ENCODE measurements at regions not wholly inside any gene's neighbourhood (a gene's known extent, or its start where the extent isn't known, plus 50 kb on each side); places are given as distances from the start of the nearest gene placed in this dataset.

DNA sequence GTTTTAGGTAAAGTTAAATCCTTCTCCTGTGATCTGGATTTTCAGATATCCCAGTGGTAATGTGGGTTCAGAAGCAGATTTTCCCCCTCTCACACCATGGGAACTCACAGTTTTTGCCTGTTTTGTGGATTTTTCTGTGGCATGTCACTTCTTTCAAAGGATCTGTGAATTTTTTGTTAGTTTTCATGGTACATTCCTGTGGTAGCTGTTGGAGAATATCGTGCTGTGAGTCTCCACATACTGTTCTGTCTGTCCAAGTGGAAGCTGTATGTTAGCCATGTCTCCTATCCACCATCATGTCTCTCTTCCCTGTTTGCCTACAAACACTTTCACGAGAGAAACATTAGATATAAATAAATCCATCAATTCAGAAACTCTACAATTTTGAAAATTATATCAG, 378.7 kb upstream of the ADGRB3 start:
- DNase-seq (ENCODE audit: low read depth), result no peak
- TF ChIP-seq, protein P1, sequence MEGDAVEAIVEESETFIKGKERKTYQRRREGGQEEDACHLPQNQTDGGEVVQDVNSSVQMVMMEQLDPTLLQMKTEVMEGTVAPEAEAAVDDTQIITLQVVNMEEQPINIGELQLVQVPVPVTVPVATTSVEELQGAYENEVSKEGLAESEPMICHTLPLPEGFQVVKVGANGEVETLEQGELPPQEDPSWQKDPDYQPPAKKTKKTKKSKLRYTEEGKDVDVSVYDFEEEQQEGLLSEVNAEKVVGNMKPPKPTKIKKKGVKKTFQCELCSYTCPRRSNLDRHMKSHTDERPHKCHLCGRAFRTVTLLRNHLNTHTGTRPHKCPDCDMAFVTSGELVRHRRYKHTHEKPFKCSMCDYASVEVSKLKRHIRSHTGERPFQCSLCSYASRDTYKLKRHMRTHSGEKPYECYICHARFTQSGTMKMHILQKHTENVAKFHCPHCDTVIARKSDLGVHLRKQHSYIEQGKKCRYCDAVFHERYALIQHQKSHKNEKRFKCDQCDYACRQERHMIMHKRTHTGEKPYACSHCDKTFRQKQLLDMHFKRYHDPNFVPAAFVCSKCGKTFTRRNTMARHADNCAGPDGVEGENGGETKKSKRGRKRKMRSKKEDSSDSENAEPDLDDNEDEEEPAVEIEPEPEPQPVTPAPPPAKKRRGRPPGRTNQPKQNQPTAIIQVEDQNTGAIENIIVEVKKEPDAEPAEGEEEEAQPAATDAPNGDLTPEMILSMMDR (IDR thresholded peaks at IDR 0.05; ENCODE audit: low read length, missing control alignments), result no peak
- no peak overlapping the region for H3K4me3 ChIP-seq (replicated peaks; ENCODE audit: low read depth, low read length)

DNA sequence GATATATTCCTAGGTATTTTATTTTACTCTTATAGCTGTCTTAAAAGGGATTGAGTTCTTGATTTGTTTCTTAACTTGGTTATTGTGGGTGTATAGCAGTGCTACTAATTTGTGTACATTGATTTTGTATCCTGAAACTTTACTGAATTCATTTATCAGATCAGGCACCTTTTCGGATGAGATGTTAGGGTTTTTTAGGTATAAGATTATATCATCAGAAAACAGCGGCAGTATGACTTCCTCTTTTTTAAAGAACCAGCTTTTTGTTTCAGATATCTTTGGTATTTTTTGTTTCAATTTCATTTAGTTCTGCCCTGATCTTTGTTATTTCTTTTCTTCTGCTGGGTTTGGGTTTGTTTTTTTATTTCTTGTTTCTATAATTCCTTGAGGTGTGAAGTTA, 382.4 kb upstream of the ADGRB3 start:
- no peak for DNase-seq (ENCODE audit: low read depth)
- no peak overlapping the region for H3K4me3 ChIP-seq (replicated peaks; ENCODE audit: low read depth, low read length)
- TF ChIP-seq, protein P1 (IDR thresholded peaks at IDR 0.05; ENCODE audit: low read length, missing control alignments), result no peak

DNA sequence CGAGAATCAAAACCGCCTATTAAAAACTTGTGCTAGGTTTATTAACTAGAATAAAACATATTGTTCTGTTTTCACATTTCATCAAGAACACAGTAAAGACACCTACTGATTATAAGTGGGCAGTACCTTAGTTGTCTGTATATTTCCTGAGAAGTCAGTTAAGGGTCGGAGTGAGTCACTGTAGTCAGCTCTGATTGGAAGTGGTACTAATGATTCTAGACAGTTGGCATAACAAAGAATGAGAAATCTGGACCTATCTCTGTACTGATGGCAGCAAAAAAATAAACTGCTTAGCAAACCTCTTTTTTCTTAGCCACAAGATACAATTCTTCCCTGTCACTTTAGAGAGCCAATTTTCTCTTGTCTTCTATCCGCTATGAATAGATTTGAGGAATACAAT, 387.3 kb upstream of the ADGRB3 start:
- no peak overlapping the region for H3K4me3 ChIP-seq (replicated peaks; ENCODE audit: low read depth, low read length)
- no peak for DNase-seq (ENCODE audit: low read depth)
- TF ChIP-seq, protein P1 (IDR thresholded peaks at IDR 0.05; ENCODE audit: low read length, missing control alignments), result no peak

DNA sequence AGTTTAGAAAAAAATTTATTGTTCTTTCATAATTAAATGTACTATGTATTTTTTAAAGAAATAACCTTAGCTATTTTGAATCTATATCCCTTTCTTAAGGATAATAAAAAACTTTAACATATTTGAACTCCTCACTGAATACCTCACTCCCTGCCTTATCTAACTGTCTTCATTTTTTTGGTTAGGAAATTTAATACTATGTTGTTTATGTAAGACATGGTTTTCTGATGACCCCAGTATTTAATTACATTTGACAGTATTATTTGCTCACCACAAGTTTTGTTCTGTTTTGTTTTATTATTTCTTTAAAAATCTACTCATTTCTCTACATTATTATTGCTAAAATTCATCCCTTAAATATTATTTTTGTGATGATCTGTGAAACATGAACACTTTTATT, 394.4 kb upstream of the ADGRB3 start:
- TF ChIP-seq, protein P1 (IDR thresholded peaks at IDR 0.05; ENCODE audit: low read length, missing control alignments), result no peak
- H3K4me3 ChIP-seq (replicated peaks; ENCODE audit: low read depth, low read length), result no peak overlapping the region
- no peak for DNase-seq (ENCODE audit: low read depth)

DNA sequence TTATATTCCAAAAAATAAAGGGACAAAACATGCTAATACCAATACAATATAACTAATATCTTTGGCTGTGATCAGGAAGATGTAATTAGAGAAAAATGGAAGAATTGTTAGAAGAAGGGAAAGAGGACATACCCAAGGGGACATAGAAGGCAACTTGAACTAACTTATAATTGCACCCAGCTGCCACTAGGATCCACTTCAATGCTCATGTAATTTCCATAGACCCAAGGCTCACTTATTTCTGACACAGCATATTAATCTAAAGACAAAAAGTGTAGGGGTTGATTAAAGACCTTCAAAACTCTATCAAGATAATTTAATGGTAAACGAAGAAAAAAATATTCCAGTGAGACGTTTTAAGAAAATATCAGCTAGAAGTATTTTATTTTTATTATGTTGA, 396.0 kb upstream of the ADGRB3 start:
- H3K4me3 ChIP-seq (replicated peaks; ENCODE audit: low read depth, low read length), result no peak overlapping the region
- no peak for DNase-seq (ENCODE audit: low read depth)
- TF ChIP-seq, protein P1 (IDR thresholded peaks at IDR 0.05; ENCODE audit: low read length, missing control alignments), result no peak

DNA sequence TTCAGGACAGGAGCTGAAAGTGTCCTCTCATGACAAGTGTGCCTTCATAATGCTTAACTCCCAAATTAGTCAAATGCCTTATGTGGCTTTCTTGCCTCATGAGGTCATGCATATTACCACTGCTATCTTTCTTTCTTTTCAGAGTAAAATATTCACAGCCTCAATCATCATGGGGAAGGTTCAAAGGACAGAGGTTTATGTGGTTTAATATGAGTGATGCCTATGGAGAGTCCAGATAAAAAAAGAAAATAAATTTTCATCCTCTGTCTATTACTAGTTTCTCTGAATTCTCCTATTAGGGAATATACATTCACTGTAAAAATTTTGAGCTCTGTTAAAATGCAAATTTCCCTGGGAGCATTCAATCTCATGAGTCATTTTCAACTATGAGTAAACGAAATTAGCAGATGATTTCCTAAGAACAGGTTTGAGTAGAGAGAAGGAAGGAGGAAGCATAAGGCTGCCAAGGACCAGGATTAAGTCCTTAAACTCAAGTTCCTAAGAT, 396.9 kb upstream of the ADGRB3 start:
- no peak overlapping the region for H3K4me3 ChIP-seq (replicated peaks; ENCODE audit: low read depth, low read length)
- TF ChIP-seq, protein P1 (IDR thresholded peaks at IDR 0.05; ENCODE audit: low read length, missing control alignments), result no peak
- DNase-seq (ENCODE audit: low read depth), result peak; percentile 57

DNA sequence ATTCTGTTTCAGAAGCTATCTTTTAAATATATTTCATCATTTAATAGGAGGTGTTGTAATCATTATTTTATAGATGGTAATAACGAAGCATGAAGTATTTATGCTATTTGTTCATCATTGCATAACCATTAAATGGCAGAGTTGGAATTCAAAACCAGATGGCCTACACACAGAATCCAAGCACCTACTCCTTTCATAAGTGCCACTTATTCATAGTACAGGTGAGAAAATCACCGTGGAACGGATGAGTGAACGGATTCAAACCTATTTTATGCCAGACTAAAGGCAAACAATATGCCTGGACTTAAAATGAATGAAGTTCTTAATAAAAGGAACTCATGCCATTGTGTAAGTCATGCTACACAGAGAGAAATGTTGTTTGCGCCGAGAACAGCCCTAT, 397.9 kb upstream of the ADGRB3 start:
- TF ChIP-seq, protein P1 (IDR thresholded peaks at IDR 0.05; ENCODE audit: low read length, missing control alignments), result no peak
- DNase-seq (ENCODE audit: low read depth), result no peak
- H3K4me3 ChIP-seq (replicated peaks; ENCODE audit: low read depth, low read length), result no peak overlapping the region

All from fibroblast of pulmonary artery (primary cell).